Right atrium auricular region (tissue), 2 donors: ENCODE measurements at regions not wholly inside any gene's neighbourhood (a gene's known extent, or its start where the extent isn't known, plus 50 kb on each side); places are given as distances from the start of the nearest gene placed in this dataset.
"Not testable (repeated sequence)": the region's sequence is repeated elsewhere in the genome, so short reads cannot be mapped to it uniquely, and the experiment has no call there.

Experiments
- DNase-seq: peaks from one replicate; pipeline ENCODE4 v3.0.0-alpha.2; 2019; ENCODE audit warnings: low spot score
- H3K27ac ChIP-seq, 2 donors: fragments of 200-600 bp; sonication (generic); 1 replicate in 1 of 2; 2 replicates in 1 of 2; pipeline ENCODE4 v1.5.1; 2016 to 2019
- H3K27me3 ChIP-seq, 2 donors: fragments of 200-600 bp; sonication (generic); one replicate each; pipeline versions ENCODE4 v1.5.1 to v1.6.0; 2017 to 2019
- H3K36me3 ChIP-seq: fragments of 200-600 bp; sonication (generic); one replicate; pipeline ENCODE4 v1.5.1; 2016
- H3K4me1 ChIP-seq, 2 donors: fragments of 200-600 bp; sonication (generic); one replicate each; pipeline versions ENCODE4 v1.5.1 to v1.6.0; 2017 to 2019
- H3K4me3 ChIP-seq, 2 donors: fragments of 200-600 bp; sonication (generic); 1 replicate in 1 of 2; 2 replicates in 1 of 2; pipeline ENCODE4 v1.5.1; 2017 to 2019; ENCODE audit warnings: mild to moderate bottlenecking in 1 of 2, moderate library complexity in 1 of 2
- H3K9me3 ChIP-seq, 2 donors: fragments of 200-600 bp; sonication (generic); one replicate each; pipeline ENCODE4 v1.5.1; 2019
- CTCF ChIP-seq, 2 donors: fragments of 200-600 bp; sonication (generic); IDR thresholded peaks; one replicate each; pipeline ENCODE4 v1.5.1; 2019; ENCODE audit warnings: antibody characterized with exemption in 2 of 2

- no peak for TF ChIP-seq CTCF (IDR thresholded peaks at IDR 0.05)
- H3K9me3 ChIP-seq = no peaks in the 10 kb centered on the region
- no peak overlapping the region for H3K4me3 ChIP-seq
Observed at GRCh38 chr2:122080871-122081270, 325.4 kb downstream of the TSN start.

GRCh38 chr2:122081751-122082150 lies 326.3 kb downstream of the TSN start:
- Histone ChIP-seq H3K27me3 (no peaks in the 10 kb centered on the region), H3K36me3 (no peaks in the 10 kb centered on the region), H3K9me3 (no peaks in the 10 kb centered on the region), H3K27ac (no peak overlapping the region), H3K4me1 (no peaks in the 10 kb centered on the region), H3K4me3 (no peak overlapping the region)
- DNase-seq = no peak
- no peak for TF ChIP-seq CTCF (IDR thresholded peaks at IDR 0.05)

More at GRCh38 chr2:122080871-122081270, 325.4 kb downstream of the TSN start:
- no peaks in the 10 kb centered on the region for H3K4me1 ChIP-seq
- H3K27ac ChIP-seq = no peak overlapping the region
- no peak for DNase-seq
- no peaks in the 10 kb centered on the region for H3K36me3 ChIP-seq
- H3K27me3 ChIP-seq = no peaks in the 10 kb centered on the region

GRCh38 chr2:122083256-122084048 lies 328.0 kb downstream of the TSN start:
- DNase-seq = no peak
- H3K27me3 ChIP-seq = no peaks in the 10 kb centered on the region
- no peak overlapping the region for H3K4me3 ChIP-seq

GRCh38 chr2:122085672-122086071 lies 330.2 kb downstream of the TSN start:
- not testable (repeated sequence) for H3K36me3 ChIP-seq, H3K9me3 ChIP-seq

More at GRCh38 chr2:122083256-122084048, 328.0 kb downstream of the TSN start:
- no peaks in the 10 kb centered on the region for H3K9me3 ChIP-seq
- H3K27ac ChIP-seq = no peak overlapping the region
- no peak for TF ChIP-seq CTCF (IDR thresholded peaks at IDR 0.05)
- no peaks in the 10 kb centered on the region for H3K4me1 ChIP-seq
- no peaks in the 10 kb centered on the region for H3K36me3 ChIP-seq

GRCh38 chr2:122094557-122094956 lies 339.1 kb downstream of the TSN start:
- TF ChIP-seq CTCF (IDR thresholded peaks at IDR 0.05) = no peak
- no peak overlapping the region for H3K4me3 ChIP-seq
- no peaks in the 10 kb centered on the region for H3K27me3 ChIP-seq
- H3K36me3 ChIP-seq = no peaks in the 10 kb centered on the region
- H3K9me3 ChIP-seq = no peaks in the 10 kb centered on the region
- no peaks in the 10 kb centered on the region for H3K4me1 ChIP-seq
- DNase-seq = no peak
- H3K27ac ChIP-seq = no peak overlapping the region

More at GRCh38 chr2:122085672-122086071, 330.2 kb downstream of the TSN start:
- not testable (repeated sequence) for H3K27me3 ChIP-seq, H3K4me1 ChIP-seq, H3K27ac ChIP-seq, H3K4me3 ChIP-seq, DNase-seq

GRCh38 chr2:122096761-122097160 lies 341.3 kb downstream of the TSN start:
- no peak for TF ChIP-seq CTCF (IDR thresholded peaks at IDR 0.05)
- H3K9me3 ChIP-seq = no peaks in the 10 kb centered on the region
- H3K27ac ChIP-seq = no peak overlapping the region
- no peaks in the 10 kb centered on the region for H3K36me3 ChIP-seq
- DNase-seq = no peak
- no peaks in the 10 kb centered on the region for H3K27me3 ChIP-seq
- no peak overlapping the region for H3K4me3 ChIP-seq
- H3K4me1 ChIP-seq = no peaks in the 10 kb centered on the region
